ENCODE measurements at regions not wholly inside any gene's neighbourhood (a gene's known extent, or its start where the extent isn't known, plus 50 kb on each side); places are given as distances from the start of the nearest gene placed in this dataset.

DNA sequence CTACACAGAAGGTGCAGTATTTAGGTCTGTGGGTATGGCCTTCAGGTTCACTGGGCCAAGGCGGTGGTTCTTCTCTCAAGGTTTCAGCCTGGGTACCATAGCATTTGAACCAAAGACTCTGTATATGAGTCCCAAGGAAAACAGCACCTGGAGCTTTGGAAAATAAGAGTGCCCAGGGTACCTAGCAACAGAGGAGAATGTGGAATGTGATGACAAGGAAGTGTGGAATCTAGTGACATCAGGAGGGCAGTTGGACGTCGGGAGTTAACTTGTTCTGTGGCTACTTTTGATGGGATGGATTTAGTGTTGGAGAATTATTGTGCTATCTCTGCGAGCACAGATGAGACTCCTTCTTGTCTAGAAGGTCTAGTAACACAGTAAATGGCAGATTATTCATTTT, 201.2 kb downstream of the NOL4 start:
- ChIA-PET POLR2A (no interaction called here), CTCF (no interaction called here)
- no peak for DNase-seq (ENCODE audit: low read depth, low spot score)
- H3K4me3 ChIP-seq (ENCODE audit: low read depth, low read length): no peak overlapping the region
- TF ChIP-seq CTCF (IDR thresholded peaks at IDR 0.05; ENCODE audit: insufficient read depth, low read length, missing control alignments): no peak

- POLR2A ChIA-PET: no interaction called here
- no peak overlapping the region for H3K4me3 ChIP-seq (ENCODE audit: low read depth, low read length)
- CTCF ChIA-PET: no interaction called here
- no peak for DNase-seq (ENCODE audit: low read depth, low spot score)
- no peak for TF ChIP-seq CTCF (IDR thresholded peaks at IDR 0.05; ENCODE audit: insufficient read depth, low read length, missing control alignments)
Observed at GRCh38 chr18:34018336-34018735, 206.4 kb downstream of the NOL4 start.

GRCh38 chr18:34003687-34004086, 221.0 kb downstream of the NOL4 start:
- H3K4me3 ChIP-seq (ENCODE audit: low read depth, low read length): no peak overlapping the region
- POLR2A ChIA-PET: no interaction called here
- no peak for TF ChIP-seq CTCF (IDR thresholded peaks at IDR 0.05; ENCODE audit: insufficient read depth, low read length, missing control alignments)
- no peak for DNase-seq (ENCODE audit: low read depth, low spot score)
- CTCF ChIA-PET: no interaction called here

- POLR2A ChIA-PET: no interaction called here
- DNase-seq (ENCODE audit: low read depth, low spot score): no peak
- CTCF ChIA-PET: no interaction called here
- TF ChIP-seq CTCF (IDR thresholded peaks at IDR 0.05; ENCODE audit: insufficient read depth, low read length, missing control alignments): no peak
- no peak overlapping the region for H3K4me3 ChIP-seq (ENCODE audit: low read depth, low read length)
Observed at GRCh38 chr18:34002130-34002529, 222.6 kb downstream of the NOL4 start.

DNA sequence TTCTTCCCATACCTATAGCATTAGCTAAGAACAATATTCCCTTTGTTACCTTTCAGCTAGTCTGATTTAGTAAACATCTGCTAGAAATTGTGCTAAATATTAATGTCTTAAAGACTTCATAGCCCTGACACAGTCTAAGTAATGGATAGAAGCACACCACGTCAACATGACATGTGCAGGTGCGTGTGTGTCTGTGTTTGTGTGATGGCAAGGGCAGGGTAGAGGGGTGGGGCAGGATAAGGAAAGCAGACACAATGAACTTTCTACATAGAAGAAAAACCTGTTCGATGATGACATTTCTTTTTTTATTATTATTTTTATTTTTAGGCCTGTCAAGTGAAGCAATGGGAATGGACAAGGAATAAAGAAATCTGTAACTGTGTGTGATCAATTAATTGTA, 223.3 kb downstream of the NOL4 start:
- ChIA-PET CTCF (no interaction called here), POLR2A (no interaction called here)
- H3K4me3 ChIP-seq (ENCODE audit: low read depth, low read length): no peak overlapping the region
- no peak for TF ChIP-seq CTCF (IDR thresholded peaks at IDR 0.05; ENCODE audit: insufficient read depth, low read length, missing control alignments)
- no peak for DNase-seq (ENCODE audit: low read depth, low spot score)

DNA sequence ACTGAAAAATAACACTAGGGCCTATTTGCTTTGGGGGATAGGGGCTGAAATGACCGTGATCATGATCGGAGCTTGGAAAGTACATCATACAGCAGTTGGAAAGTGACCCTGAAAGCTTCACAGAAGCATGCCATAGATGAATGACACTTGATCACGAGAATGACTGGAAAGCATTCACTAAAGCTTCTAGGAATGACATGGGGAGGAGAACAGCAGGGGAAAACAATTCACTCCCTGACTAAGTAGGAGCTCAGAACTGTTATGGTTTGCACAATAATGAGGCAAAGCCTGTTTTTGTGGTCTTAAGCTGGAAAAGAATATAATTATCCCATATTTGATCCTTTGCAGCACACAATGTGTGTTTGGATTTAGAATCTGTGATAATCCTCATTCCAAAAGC, 237.5 kb downstream of the NOL4 start:
- no peak for TF ChIP-seq CTCF (IDR thresholded peaks at IDR 0.05; ENCODE audit: insufficient read depth, low read length, missing control alignments)
- POLR2A ChIA-PET: no interaction called here
- H3K4me3 ChIP-seq (ENCODE audit: low read depth, low read length): no peak overlapping the region
- CTCF ChIA-PET: no interaction called here
- no peak for DNase-seq (ENCODE audit: low read depth, low spot score)
